KBM-7 (cell line): ENCODE measurements at regions not wholly inside any gene's neighbourhood (a gene's known extent, or its start where the extent isn't known, plus 50 kb on each side); places are given as distances from the start of the nearest gene placed in this dataset.
"Not testable (repeated sequence)": the region's sequence is repeated elsewhere in the genome, so short reads cannot be mapped to it uniquely, and the experiment has no call there.

Source experiments
- DNase-seq: peaks from one replicate; pipeline ENCODE4 v3.0.0-alpha.2; 2015
- in situ Hi-C: fragments of 300-500 bp; cut with MboI; formaldehyde crosslinking; loops from 2 replicates; pipeline ENCODE4 v1.14.3; 2020; ENCODE audit warnings: low sequenced_read_pairs, low pct_unique_long_range_greater_than_20kb, mixed read lengths

- DNase-seq = no peak
These were observed 193.9 kb downstream of the BCL11A start for GRCh38 chr2:60359569-60359968.

GRCh38 chr2:60358476-60358875 is 195.0 kb downstream of the BCL11A start:
- in situ Hi-C loops = no loop called here
- no peak for DNase-seq

More at GRCh38 chr2:60359569-60359968, 193.9 kb downstream of the BCL11A start:
- in situ Hi-C loops = no loop called here

- in situ Hi-C loops = no loop called here
- no peak for DNase-seq
These were observed 195.5 kb downstream of the BCL11A start for GRCh38 chr2:60357996-60358395.

- DNase-seq = peak; percentile 30
- in situ Hi-C loops = no loop called here
These were observed 197.1 kb downstream of the BCL11A start for GRCh38 chr2:60356346-60356745.

- in situ Hi-C loops = no loop called here
- DNase-seq = peak; percentile 79
These were observed 197.6 kb downstream of the BCL11A start for GRCh38 chr2:60355849-60356261.

- in situ Hi-C loops = no loop called here
- DNase-seq = no peak
These were observed 198.7 kb downstream of the BCL11A start for GRCh38 chr2:60354713-60355112.

- no peak for DNase-seq
- in situ Hi-C loops = no loop called here
These were observed 199.6 kb downstream of the BCL11A start for GRCh38 chr2:60353863-60354262.

DNA sequence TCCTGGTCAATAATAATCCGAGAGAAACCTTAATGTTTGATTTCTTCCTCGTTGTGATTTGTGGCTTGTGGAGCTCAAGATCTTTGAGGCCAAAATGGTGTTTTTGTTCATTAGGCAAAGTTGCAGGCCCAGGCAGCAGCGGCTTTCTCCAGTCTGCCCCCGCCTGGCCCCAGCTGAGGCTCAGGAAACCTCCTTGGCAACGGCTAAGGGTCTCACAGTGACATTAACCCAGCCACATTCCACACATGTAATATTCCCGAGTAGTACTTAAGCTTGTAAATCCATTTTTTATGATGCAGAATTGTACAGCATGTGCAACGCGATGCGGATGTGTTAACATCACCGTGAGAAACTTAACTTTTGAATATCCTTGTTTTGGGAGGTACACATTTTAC is 200.1 kb downstream of the BCL11A start:
- no peak for DNase-seq
- in situ Hi-C loops = no loop called here

GRCh38 chr2:60352491-60353405 is 200.7 kb downstream of the BCL11A start:
- DNase-seq = no peak
- in situ Hi-C loops = no loop called here

- in situ Hi-C loops = no loop called here
- no peak for DNase-seq
These were observed 201.7 kb downstream of the BCL11A start for GRCh38 chr2:60351802-60352201.

DNA sequence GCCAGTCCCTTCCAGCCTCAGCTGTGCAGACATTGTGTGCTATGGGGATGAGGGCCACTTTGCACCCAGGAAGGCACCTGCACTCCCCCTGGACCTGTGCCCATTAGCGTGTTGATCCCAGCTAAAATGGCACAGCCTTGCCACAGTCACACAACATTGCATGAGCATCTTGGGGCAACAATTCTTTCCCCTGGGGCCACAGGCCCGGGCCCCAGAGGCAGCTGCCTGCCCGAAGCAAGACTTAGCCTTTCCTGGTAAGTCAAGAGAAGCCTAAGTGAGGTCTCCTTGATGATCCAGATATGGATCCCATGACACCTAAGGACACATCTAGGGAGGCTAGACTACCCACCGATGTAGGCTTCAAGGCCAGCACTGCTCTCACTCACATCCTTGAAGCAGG is 202.1 kb downstream of the BCL11A start:
- DNase-seq = no peak
- in situ Hi-C loops = no loop called here

DNA sequence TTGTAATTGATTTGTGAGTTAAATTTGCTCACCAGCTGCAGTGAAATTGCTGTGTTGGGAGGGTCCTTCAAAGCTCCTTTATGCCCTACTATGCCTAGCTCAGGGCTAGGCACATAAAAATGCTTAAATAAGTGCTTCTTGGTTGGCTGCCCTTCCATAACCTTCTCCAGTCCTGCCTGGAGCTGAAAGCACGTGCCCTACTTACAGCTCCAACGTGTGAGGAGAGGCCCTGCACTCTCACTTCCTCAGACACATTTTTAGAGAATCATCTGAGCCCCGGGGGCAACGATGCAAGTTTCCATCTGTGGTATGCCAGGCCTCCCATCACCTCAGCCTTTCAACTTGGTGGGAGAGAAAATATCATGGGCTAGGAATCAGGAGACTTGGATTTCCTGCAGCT is 202.7 kb downstream of the BCL11A start:
- no peak for DNase-seq
- in situ Hi-C loops = no loop called here

GRCh38 chr2:60347781-60348180 is 205.7 kb downstream of the BCL11A start:
- no peak for DNase-seq
- in situ Hi-C loops = no loop called here

DNA sequence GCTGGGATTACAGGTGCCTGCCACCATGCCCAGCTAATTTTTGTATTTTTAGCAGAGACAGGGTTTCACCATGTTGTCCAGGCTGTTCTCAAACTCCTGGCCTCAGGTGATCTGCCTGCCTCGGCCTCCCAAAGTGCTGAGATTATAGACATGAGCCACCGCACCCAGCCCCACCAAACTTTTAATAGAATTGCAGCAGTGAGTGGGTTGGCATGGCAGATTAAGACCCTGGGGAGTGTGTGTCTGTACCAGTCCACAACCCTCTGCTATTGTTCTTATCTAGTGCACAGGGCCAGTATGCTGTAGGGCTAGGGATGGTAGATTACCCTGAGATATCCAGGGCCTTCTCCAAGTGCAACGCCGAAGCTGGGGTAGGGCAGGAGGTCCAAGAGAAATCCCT is 211.0 kb downstream of the BCL11A start:
- in situ Hi-C loops = not testable (repeated sequence)

DNA sequence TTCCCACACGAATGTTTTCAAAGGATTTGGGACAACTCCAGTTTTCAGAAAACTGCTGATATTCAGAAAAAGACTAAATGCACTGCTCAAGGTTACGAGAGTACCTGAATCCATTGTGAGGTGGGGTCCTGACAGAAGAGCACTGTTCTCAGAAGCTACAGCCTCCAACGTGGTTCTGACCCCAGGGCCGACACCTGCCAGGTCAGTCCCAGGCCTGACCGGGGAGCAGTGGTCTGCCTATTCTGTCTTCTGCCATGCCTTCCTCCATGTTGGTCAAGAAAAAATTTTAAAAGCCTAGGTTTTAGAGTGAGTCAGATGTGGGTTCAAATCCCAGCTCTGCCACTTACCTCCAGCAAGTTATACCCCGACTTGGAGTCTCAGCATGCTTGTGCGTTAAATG is 212.3 kb downstream of the BCL11A start:
- DNase-seq = no peak
- in situ Hi-C loops = no loop called here

More for the DNA sequence above, 211.0 kb downstream of the BCL11A start:
- not testable (repeated sequence) for DNase-seq

DNA sequence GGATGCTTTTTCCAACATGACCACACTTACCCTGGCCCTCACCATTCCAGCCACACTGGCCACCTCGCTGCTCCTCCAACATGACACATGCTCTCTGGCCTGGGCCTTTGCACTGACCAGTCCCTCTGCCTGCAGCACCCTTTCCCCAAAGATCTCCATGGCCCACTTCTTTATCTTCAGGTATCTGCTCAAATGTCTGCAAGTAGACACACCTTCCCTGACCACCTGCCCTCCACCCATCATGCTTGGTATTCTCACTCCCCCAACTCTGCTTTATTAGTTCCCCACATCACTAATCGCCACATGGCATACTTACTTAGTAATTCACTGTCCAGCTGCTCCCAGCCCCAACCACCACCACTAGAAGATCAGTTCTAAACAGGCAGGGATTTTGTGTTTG is 214.2 kb downstream of the BCL11A start:
- in situ Hi-C loops = no loop called here
- no peak for DNase-seq

DNA sequence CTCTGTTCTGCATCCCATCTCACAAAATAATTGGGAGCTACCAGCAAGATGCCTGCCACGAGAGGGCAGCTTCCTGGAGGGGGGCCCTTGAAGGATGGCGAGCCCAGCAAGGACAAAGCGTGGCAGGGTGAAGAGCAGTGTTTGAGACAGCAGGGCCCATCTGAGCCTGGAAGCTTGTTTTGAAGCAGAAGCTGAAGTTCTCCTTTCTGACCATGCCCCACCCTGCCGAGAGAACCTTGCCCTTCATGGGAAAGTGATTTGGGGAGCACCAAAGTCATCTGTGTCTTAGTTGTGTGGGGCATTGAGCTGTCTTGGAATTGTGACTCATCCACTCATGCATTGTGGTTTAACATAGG is 216.3 kb downstream of the BCL11A start:
- in situ Hi-C loops = no loop called here
- peak; percentile 13 for DNase-seq

DNA sequence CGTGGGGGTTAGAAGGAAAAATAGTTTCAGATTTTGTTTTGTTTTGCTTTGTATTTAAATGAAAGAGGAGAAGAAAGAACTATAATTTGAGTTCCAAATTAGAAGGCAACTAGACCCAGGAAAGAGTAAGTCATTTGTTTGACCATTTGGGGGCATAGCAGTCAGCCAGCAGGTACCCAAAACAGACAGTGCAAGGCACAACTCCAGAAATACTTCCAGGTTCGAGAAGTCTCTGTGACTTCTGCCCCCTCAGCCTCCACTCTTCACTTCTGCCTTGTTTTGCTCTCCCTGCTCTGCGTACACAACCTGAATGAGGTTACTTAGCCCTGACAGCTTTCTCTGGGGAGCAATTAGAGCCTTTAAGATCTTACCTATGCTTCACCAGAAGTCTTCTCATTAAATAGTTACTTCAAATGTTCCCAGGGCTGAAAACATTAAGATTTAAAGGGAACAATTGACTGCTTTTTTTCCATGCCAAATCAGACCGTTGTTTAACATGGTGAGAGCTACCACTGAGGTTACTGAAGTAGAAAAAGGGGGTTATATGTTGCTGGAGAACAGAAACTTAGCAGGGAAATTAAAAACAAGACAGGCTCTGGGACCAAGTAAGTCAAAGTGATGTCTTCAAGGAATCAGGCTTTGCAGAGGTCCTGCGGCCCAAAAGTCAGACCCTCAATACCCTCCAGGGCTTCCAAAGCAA is 216.9 kb downstream of the BCL11A start:
- in situ Hi-C loops = no loop called here
- DNase-seq = no peak

DNA sequence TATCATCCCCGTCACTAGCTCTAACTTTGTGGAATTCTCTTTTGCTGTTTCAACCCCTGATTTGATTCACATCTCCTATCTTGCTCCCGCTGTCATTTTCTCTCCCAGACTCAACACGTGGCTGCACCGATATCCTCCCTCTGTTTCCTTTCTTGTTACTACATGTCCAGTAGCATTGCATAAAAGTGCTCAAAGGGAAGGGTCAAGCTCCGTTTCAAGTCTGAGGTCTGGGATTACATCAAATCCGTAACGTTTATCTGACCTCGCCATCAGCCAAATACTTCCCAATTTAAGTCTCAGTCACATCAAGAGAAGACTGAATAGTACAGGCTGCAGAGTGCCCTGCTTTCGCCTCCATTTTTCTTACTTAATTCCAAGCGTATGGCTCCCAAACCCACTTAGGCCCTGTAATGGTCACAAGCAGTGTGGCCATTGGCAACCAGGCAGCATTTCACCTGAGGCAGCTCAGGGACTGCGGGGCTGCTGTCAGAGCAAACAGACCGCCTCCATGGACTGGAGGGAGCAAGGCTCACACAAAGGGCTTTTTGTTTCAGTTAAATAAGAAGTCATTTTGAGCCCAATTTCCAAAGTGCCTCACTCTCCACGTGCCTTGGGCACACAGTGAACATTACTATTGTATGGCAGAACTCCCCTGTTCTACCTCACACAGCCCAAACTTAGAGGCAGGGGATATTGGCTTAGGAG is 217.8 kb downstream of the BCL11A start:
- in situ Hi-C loops = no loop called here
- DNase-seq = no peak

DNA sequence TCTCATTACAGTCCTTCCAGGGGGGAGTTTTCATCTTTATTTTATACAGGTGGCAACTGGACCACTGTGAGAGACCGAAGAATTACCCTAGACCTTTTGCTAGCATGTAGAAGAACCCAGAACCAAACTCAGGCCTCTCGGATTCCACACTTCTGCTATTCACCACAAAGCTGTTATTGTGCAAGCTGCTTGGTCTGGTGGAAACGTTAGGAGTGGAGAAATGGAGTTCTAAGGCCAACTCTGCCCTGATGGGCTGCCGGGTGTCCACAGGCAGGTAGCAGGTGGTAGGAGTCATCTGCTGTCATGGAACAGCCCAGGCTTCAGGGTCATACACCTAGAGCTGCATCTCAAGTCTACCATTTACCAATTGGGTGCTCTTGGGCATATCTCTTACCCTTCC is 218.8 kb downstream of the BCL11A start:
- in situ Hi-C loops = no loop called here
- DNase-seq = no peak
